IMR-90 (cell line): ENCODE measurements at regions not wholly inside any gene's neighbourhood (a gene's known extent, or its start where the extent isn't known, plus 50 kb on each side); places are given as distances from the start of the nearest gene placed in this dataset.

Experiments
- CHD1 ChIP-seq: IDR thresholded peaks from 2 replicates; pipeline ENCODE4 v1.6.1; 2012; ENCODE audit warnings: low read depth, low read length, improper control_type of control experiment
- MAFK ChIP-seq: IDR thresholded peaks from 2 replicates; pipeline ENCODE4 v1.6.1; 2012; ENCODE audit warnings: low read depth, low read length, improper control_type of control experiment
- NFE2L2 ChIP-seq: fragments of 150-350 bp; IDR thresholded peaks from 2 replicates; pipeline ENCODE4 v1.6.1; 2016; ENCODE audit warnings: low read depth, mild to moderate bottlenecking, low read length
- POLR2A ChIP-seq: IDR thresholded peaks from 2 replicates; pipeline ENCODE4 v1.6.1; 2012; ENCODE audit warnings: mild to moderate bottlenecking, low read depth, low read length
- RCOR1 ChIP-seq: IDR thresholded peaks from 2 replicates; pipeline ENCODE4 v1.6.1; 2012; ENCODE audit warnings: mild to moderate bottlenecking, low read length, improper control_type of control experiment; ENCODE audit not compliant: insufficient replicate concordance
- RFX5 ChIP-seq: IDR thresholded peaks from 2 replicates; pipeline ENCODE4 v1.8.0; 2012; ENCODE audit warnings: low read depth, mild to moderate bottlenecking, low read length, moderate library complexity
- TF ChIP-seq, protein P1 (sequence below): conservative IDR thresholded peaks from 2 replicates; pipeline ENCODE4 v1.5.1; 2012; ENCODE audit warnings: mild to moderate bottlenecking, low read depth, low read length, improper control_type of control experiment
- TF ChIP-seq, protein P2 (sequence below): fragments of 150-350 bp; IDR thresholded peaks from 2 replicates; pipeline ENCODE4 v1.6.1; 2017; ENCODE audit warnings: mild to moderate bottlenecking, antibody characterized with exemption, low read length, low read depth

DNA sequence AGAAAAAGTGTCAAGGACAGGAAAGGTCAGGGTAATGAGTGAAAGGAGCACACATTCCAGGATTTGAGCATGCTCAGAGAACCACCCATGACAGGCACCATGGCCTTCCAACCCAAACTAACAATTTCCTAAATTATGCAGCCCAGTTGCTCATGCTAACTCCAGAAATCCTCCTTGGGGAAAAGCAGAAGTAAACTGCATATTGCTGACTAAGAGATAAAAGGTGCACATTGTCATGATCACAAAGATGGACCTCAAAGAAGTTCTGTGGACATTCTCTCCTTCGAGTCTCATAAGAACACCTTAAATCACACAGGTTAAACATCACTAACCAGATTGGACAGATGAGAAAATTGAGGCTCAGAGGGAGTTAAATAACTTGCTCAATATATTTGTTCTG is 97.6 kb upstream of the SLC25A36 start:
- TF ChIP-seq, protein P1, sequence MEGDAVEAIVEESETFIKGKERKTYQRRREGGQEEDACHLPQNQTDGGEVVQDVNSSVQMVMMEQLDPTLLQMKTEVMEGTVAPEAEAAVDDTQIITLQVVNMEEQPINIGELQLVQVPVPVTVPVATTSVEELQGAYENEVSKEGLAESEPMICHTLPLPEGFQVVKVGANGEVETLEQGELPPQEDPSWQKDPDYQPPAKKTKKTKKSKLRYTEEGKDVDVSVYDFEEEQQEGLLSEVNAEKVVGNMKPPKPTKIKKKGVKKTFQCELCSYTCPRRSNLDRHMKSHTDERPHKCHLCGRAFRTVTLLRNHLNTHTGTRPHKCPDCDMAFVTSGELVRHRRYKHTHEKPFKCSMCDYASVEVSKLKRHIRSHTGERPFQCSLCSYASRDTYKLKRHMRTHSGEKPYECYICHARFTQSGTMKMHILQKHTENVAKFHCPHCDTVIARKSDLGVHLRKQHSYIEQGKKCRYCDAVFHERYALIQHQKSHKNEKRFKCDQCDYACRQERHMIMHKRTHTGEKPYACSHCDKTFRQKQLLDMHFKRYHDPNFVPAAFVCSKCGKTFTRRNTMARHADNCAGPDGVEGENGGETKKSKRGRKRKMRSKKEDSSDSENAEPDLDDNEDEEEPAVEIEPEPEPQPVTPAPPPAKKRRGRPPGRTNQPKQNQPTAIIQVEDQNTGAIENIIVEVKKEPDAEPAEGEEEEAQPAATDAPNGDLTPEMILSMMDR: no peak
- no peak for TF ChIP-seq CHD1
- TF ChIP-seq RCOR1: no peak
- no peak for TF ChIP-seq POLR2A
- TF ChIP-seq, protein P2, sequence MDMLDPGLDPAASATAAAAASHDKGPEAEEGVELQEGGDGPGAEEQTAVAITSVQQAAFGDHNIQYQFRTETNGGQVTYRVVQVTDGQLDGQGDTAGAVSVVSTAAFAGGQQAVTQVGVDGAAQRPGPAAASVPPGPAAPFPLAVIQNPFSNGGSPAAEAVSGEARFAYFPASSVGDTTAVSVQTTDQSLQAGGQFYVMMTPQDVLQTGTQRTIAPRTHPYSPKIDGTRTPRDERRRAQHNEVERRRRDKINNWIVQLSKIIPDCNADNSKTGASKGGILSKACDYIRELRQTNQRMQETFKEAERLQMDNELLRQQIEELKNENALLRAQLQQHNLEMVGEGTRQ: no peak
- peak; percentile 77 for TF ChIP-seq MAFK
- TF ChIP-seq RFX5: no peak
- TF ChIP-seq NFE2L2: no peak
